ENCODE measurements at regions not wholly inside any gene's neighbourhood (a gene's known extent, or its start where the extent isn't known, plus 50 kb on each side); places are given as distances from the start of the nearest gene placed in this dataset.
A peak's percentile ranks its signal among the peaks of the same experiment; 100 is the strongest.

- Histone ChIP-seq H3K27ac (ENCODE audit: low read depth in 1 of 2, low read length in 2 of 2) (no peak overlapping the region), H3K4me1 (ENCODE audit: control insufficient read depth in 4 of 4, insufficient read depth in 4 of 4, low read length in 3 of 4) (peaks cover 0 to 1% (median 0%) of the 10 kb centered on the region in 4 donors), H3K9ac (ENCODE audit: low read depth in 1 of 2, low read length in 2 of 2) (no peak overlapping the region), H3K36me3 (ENCODE audit: control insufficient read depth in 4 of 4, insufficient read depth in 3 of 4, low read depth in 1 of 4, low read length in 3 of 4) (no peaks in the 10 kb centered on the region), H3K4me3 (ENCODE audit: low read depth in 1 of 3, low read length in 3 of 3) (no peak overlapping the region), H3K27me3 (ENCODE audit: control insufficient read depth in 4 of 4, insufficient read depth in 4 of 4, low read length in 3 of 4) (peaks cover 0 to 2% (median 0%) of the 10 kb centered on the region in 4 donors), H3K9me3 (ENCODE audit: control insufficient read depth in 4 of 4, low read length in 3 of 4) (peaks cover 0 to 13% (median 4%) of the 10 kb centered on the region in 4 donors)
- TF ChIP-seq CTCF (IDR thresholded peaks at IDR 0.05; ENCODE audit: low read depth, low read length, missing input control) (no peak), FOXA1 (IDR thresholded peaks at IDR 0.05) (no peak), RXRA (IDR thresholded peaks at IDR 0.05) (no peak), EGR1 (IDR thresholded peaks at IDR 0.05; ENCODE audit: low read depth in 2 of 2) (no peak), YY1 (IDR thresholded peaks at IDR 0.05) (no peak), TAF1 (conservative IDR thresholded peaks at IDR 0.05) (no peak), GABPA (IDR thresholded peaks at IDR 0.05 in 1 of 2, conservative IDR thresholded peaks at IDR 0.05 in 1 of 2) (no peak), ATF3 (IDR thresholded peaks at IDR 0.05) (no peak), ZBTB33 (IDR thresholded peaks at IDR 0.05) (no peak), JUND (IDR thresholded peaks at IDR 0.05) (no peak)
- 55% methylated on average over 5 of the region's 5 CpGs for WGBS
- no peak for DNase-seq (ENCODE audit: low spot score)
These were observed 153.2 kb upstream of the PRICKLE1 start for GRCh38 chr12:42742716-42743115.

- H3K9ac ChIP-seq (ENCODE audit: low read depth in 1 of 2, low read length in 2 of 2): no peak overlapping the region
- no peak for DNase-seq (ENCODE audit: low spot score)
- TF ChIP-seq JUND (IDR thresholded peaks at IDR 0.05) (peak in 1 of 2 donors; percentile 18), EGR1 (IDR thresholded peaks at IDR 0.05; ENCODE audit: low read depth in 2 of 2) (no peak)
- no peak overlapping the region for H3K4me3 ChIP-seq (ENCODE audit: low read depth in 1 of 3, low read length in 3 of 3)
- peak overlapping the region in 1 of 2 donors; percentile 3 for H3K27ac ChIP-seq (ENCODE audit: low read depth in 1 of 2, low read length in 2 of 2)
- H3K9me3 ChIP-seq (ENCODE audit: control insufficient read depth in 4 of 4, low read length in 3 of 4): peaks cover 0 to 8% (median 4%) of the 10 kb centered on the region in 4 donors
- H3K4me1 ChIP-seq (ENCODE audit: control insufficient read depth in 4 of 4, insufficient read depth in 4 of 4, low read length in 3 of 4): peaks cover 0 to 1% (median 0%) of the 10 kb centered on the region in 4 donors
- 69% methylated on average over 7 of the region's 7 CpGs for WGBS
- no peaks in the 10 kb centered on the region for H3K36me3 ChIP-seq (ENCODE audit: control insufficient read depth in 4 of 4, insufficient read depth in 3 of 4, low read depth in 1 of 4, low read length in 3 of 4)
- peaks cover 0 to 2% (median 0%) of the 10 kb centered on the region in 4 donors for H3K27me3 ChIP-seq (ENCODE audit: control insufficient read depth in 4 of 4, insufficient read depth in 4 of 4, low read length in 3 of 4)
These were observed 152.4 kb upstream of the PRICKLE1 start for GRCh38 chr12:42741771-42742510.

GRCh38 chr12:42741091-42741490, 151.5 kb upstream of the PRICKLE1 start:
- Histone ChIP-seq H3K9ac (ENCODE audit: low read depth in 1 of 2, low read length in 2 of 2) (no peak overlapping the region), H3K27ac (ENCODE audit: low read depth in 1 of 2, low read length in 2 of 2) (no peak overlapping the region), H3K4me1 (ENCODE audit: control insufficient read depth in 4 of 4, insufficient read depth in 4 of 4, low read length in 3 of 4) (peaks cover 0 to 1% (median 0%) of the 10 kb centered on the region in 4 donors), H3K9me3 (ENCODE audit: control insufficient read depth in 4 of 4, low read length in 3 of 4) (peaks cover 0 to 2% (median under 1%) of the 10 kb centered on the region in 4 donors), H3K27me3 (ENCODE audit: control insufficient read depth in 4 of 4, insufficient read depth in 4 of 4, low read length in 3 of 4) (peaks cover 0 to 2% (median 0%) of the 10 kb centered on the region in 4 donors), H3K4me3 (ENCODE audit: low read depth in 1 of 3, low read length in 3 of 3) (no peak overlapping the region), H3K36me3 (ENCODE audit: control insufficient read depth in 4 of 4, insufficient read depth in 3 of 4, low read depth in 1 of 4, low read length in 3 of 4) (no peaks in the 10 kb centered on the region)
- WGBS: 76% methylated on average over 2 of the region's 2 CpGs
- TF ChIP-seq MAX (IDR thresholded peaks at IDR 0.05): no peak
- TF ChIP-seq YY1 (IDR thresholded peaks at IDR 0.05): no peak
- no peak for DNase-seq (ENCODE audit: low spot score)

Measured in liver (tissue), 8 donors.